A549 (cell line): ENCODE measurements at regions not wholly inside any gene's neighbourhood (a gene's known extent, or its start where the extent isn't known, plus 50 kb on each side); places are given as distances from the start of the nearest gene placed in this dataset.

Experiments used
- CBX8 ChIP-seq: fragments of 200-600 bp; sonication (generic); IDR thresholded peaks from 2 replicates; pipeline ENCODE4 v1.6.1; 2016
- CHD4 ChIP-seq: fragments of 200-600 bp; sonication (generic); IDR thresholded peaks from 2 replicates; pipeline ENCODE4 v1.6.1; 2016; ENCODE audit warnings: antibody characterized with exemption, mild to moderate bottlenecking, borderline replicate concordance
- MAZ ChIP-seq: fragments of 150-350 bp; IDR thresholded peaks from 2 replicates; pipeline ENCODE4 v1.6.1; 2014; ENCODE audit warnings: antibody characterized with exemption, low read depth, low read length, borderline replicate concordance
- POLR2A ChIP-seq: IDR thresholded peaks from 2 replicates; pipeline ENCODE4 v1.6.1; 2012; ENCODE audit warnings: mild to moderate bottlenecking, low read length
- RAD21 ChIP-seq, 2 experiments: fragments of >200 bp in 1 of 2; sonication (Bioruptor Twin) in 1 of 2; formaldehyde crosslinking in 1 of 2; IDR thresholded peaks in 1 of 2; conservative IDR thresholded peaks in 1 of 2; 2 replicates in 1 of 2; 3 replicates in 1 of 2; pipeline ENCODE4 v1.6.1; 2012 to 2018; ENCODE audit warnings: inconsistent platforms in 1 of 2
- RCOR1 ChIP-seq: fragments of 150-350 bp; IDR thresholded peaks from 2 replicates; pipeline ENCODE4 v1.6.1; 2014; ENCODE audit warnings: antibody characterized with exemption, low read length, low read depth
- USF2 ChIP-seq: fragments of 450-650 bp; IDR thresholded peaks from 2 replicates; pipeline ENCODE4 v1.6.1; 2014; ENCODE audit warnings: antibody characterized with exemption
- TF ChIP-seq, protein P1 (sequence below): fragments of >200 bp; sonication (Bioruptor Twin); formaldehyde crosslinking; IDR thresholded peaks from 3 replicates; pipeline ENCODE4 v1.5.1; 2016
- TF ChIP-seq, protein P2 (sequence below): fragments of 150-350 bp; IDR thresholded peaks from 2 replicates; pipeline ENCODE4 v1.6.1; 2014; ENCODE audit warnings: low read depth, mild to moderate bottlenecking, low read length
- TF ChIP-seq, protein P3 (sequence below): IDR thresholded peaks from 2 replicates; pipeline ENCODE4 v1.6.1; 2012

GRCh38 chr3:94417963-94418455, 355.1 kb downstream of the NSUN3 start:
- TF ChIP-seq CHD4 = no peak
- TF ChIP-seq, protein P1, sequence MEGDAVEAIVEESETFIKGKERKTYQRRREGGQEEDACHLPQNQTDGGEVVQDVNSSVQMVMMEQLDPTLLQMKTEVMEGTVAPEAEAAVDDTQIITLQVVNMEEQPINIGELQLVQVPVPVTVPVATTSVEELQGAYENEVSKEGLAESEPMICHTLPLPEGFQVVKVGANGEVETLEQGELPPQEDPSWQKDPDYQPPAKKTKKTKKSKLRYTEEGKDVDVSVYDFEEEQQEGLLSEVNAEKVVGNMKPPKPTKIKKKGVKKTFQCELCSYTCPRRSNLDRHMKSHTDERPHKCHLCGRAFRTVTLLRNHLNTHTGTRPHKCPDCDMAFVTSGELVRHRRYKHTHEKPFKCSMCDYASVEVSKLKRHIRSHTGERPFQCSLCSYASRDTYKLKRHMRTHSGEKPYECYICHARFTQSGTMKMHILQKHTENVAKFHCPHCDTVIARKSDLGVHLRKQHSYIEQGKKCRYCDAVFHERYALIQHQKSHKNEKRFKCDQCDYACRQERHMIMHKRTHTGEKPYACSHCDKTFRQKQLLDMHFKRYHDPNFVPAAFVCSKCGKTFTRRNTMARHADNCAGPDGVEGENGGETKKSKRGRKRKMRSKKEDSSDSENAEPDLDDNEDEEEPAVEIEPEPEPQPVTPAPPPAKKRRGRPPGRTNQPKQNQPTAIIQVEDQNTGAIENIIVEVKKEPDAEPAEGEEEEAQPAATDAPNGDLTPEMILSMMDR = no peak
- TF ChIP-seq POLR2A = no peak
- TF ChIP-seq, protein P2, sequence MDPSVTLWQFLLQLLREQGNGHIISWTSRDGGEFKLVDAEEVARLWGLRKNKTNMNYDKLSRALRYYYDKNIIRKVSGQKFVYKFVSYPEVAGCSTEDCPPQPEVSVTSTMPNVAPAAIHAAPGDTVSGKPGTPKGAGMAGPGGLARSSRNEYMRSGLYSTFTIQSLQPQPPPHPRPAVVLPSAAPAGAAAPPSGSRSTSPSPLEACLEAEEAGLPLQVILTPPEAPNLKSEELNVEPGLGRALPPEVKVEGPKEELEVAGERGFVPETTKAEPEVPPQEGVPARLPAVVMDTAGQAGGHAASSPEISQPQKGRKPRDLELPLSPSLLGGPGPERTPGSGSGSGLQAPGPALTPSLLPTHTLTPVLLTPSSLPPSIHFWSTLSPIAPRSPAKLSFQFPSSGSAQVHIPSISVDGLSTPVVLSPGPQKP = no peak
- TF ChIP-seq USF2 = no peak
- no peak for TF ChIP-seq RCOR1
- TF ChIP-seq, protein P3, sequence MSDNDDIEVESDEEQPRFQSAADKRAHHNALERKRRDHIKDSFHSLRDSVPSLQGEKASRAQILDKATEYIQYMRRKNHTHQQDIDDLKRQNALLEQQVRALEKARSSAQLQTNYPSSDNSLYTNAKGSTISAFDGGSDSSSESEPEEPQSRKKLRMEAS = no peak
- TF ChIP-seq RAD21 (conservative IDR thresholded peaks at IDR 0.05 in 1 of 2, IDR thresholded peaks at IDR 0.05 in 1 of 2) = no peak
- TF ChIP-seq MAZ = no peak
- TF ChIP-seq CBX8 = no peak
